ENCODE measurements at regions not wholly inside any gene's neighbourhood (a gene's known extent, or its start where the extent isn't known, plus 50 kb on each side); places are given as distances from the start of the nearest gene placed in this dataset.

GRCh38 chr7:33719059-33719581 is 186.2 kb upstream of the BMPER start:
- TF ChIP-seq CTCF (optimal IDR thresholded peaks at IDR 0.05 in 1 of 3, IDR thresholded peaks at IDR 0.05 in 1 of 3, conservative IDR thresholded peaks at IDR 0.05 in 1 of 3; ENCODE audit: extremely low read depth in 1 of 3, insufficient read depth in 2 of 3, low read length in 3 of 3) (no peak), EZH2 (IDR thresholded peaks at IDR 0.05; ENCODE audit: low read length) (no peak)

Data from keratinocyte (primary cell).